HG03354 (cell line): ENCODE measurements at regions not wholly inside any gene's neighbourhood (a gene's known extent, or its start where the extent isn't known, plus 50 kb on each side); places are given as distances from the start of the nearest gene placed in this dataset.

ENCODE experiments used
- ATAC-seq: cut with Tn5 transposase; IDR thresholded peaks from one replicate; pipeline ENCODE4 v1.9.1; 2021; ENCODE audit warnings: mild to moderate bottlenecking; ENCODE audit not compliant: unreplicated experiment, poor library complexity, severe bottlenecking

DNA sequence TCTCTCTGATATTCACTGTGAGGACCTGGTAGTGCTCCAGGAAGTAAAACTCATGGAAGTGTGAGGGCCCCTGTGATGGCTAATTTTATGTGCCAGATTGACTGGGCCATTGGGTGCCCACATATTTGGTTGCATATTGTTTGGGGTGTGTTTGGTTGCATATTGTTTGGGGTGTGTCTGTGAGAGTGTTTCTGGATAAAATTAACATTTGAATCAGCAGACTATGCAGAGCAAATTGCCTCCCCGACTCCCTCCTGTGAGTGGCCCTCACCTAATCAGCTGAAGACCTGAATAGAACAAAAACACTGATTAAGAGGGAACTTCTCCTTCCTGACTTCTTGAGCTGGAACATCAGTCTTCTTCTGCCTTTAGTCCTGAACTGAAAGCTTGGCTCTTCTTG lies 173.3 kb upstream of the LINC00305 start:
- no peak for ATAC-seq

DNA sequence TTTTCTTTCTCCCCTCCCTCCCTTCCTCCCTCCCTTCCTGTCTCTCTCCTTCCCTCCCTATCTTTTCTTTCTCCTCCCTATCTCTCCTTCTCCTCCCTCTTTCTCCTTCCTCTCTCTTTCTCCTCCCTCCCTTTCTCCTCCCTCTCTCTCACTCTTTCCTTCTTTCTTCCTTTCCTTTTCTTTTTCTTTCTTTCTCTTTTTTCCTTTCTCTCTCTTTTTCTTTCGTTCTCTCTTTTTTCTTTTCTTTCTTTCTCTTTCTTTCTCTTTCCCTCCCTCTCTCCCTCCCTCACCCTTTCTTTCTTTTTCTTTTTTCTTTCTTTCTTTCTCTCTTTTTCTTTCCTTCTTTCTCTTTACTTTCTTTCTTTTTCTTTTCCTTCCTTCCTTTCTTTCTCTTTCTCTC lies 169.7 kb upstream of the LINC00305 start:
- no peak for ATAC-seq

DNA sequence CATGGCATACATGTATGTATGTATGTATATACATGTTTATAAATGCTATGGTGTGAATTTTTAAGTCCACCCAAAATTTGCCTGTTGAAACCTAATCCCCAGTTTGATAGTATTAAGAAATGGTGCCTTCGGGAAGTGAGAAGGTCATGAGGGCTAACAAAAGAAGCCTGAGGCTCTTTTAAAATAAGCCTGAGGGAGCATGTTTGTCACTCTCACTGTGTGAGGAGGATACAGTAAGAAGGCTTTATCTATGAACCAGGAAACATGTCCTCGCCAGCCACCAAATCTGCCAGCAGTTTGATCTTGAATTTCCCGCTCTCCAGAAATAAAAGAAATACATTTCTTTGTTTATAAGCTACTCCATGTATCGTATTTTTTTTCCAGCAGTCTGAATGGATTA lies 163.0 kb upstream of the LINC00305 start:
- ATAC-seq = no peak

DNA sequence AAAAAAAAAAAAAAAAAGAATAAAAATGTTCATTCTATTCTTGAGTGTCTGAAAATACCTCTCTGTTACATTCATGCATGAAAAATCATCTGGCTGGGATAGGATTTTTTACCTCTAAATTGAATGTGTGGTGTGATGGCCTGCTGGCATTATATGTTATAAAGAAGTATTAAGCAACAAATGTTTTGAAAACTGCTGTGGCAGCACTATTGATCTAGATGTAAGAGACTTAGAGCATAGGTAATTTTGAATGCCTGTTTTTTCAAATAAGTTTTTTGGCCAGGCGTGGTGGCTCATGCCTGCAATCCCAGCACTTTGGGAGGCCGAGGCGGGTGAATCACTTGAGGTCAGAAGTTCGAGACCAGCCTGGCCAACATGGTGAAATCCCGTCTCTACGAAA lies 147.0 kb upstream of the LINC00305 start:
- ATAC-seq = no peak

DNA sequence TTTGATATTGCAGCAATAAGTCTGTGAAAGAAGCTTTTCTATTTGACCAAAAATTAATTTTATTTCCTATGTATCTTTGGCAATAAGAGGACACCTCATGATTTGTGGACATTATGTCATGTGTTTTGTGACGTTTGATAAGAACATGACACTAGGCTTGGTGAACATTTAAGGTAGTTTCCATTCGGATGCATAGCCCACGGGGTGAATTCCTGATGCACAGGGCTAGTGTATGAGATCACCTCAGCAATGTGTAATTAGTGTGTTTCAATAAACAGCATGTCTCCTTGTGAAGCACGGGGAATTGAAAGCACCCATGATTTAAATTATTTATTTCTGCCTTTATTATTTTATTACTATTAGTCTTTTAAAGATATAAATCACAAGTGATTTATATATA lies 146.1 kb upstream of the LINC00305 start:
- ATAC-seq = no peak

DNA sequence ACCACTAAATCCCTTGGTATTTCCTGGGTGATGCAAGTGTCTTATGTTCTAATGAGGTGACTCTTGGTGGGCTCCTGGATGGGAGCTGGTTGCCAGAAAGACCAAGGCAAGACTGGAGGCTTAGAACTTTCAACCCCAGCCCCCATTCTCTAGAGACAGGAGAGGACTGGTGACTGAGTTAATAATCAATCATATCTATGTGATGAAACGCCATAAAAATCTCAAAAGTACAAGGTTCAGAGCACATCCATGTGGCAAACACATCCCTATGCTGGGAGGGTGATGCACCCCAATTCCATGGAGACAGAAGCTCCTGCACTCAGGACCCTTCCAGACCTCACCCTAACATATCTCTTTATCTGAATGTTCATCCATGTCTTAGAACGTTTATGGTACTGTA lies 139.5 kb upstream of the LINC00305 start:
- no peak for ATAC-seq

DNA sequence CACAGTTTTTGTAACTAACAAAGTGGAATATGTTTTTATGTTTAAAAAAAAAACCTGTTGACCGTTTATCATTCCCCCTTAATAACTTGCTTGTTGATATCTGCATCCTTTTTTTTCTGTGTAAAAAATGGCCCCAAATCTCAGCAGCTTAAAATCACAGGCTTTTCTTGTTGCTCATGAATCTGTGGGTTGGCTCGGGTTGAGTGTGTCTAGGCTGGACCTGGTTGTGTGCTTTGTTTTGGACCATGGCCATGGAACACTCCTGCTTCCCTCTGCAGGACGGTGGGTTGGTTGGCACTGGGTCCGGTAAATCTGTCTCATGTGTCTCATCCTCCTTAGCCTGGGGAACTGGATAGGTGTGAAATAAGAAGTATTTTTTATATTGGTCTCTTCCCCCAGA lies 139.0 kb upstream of the LINC00305 start:
- no peak for ATAC-seq

DNA sequence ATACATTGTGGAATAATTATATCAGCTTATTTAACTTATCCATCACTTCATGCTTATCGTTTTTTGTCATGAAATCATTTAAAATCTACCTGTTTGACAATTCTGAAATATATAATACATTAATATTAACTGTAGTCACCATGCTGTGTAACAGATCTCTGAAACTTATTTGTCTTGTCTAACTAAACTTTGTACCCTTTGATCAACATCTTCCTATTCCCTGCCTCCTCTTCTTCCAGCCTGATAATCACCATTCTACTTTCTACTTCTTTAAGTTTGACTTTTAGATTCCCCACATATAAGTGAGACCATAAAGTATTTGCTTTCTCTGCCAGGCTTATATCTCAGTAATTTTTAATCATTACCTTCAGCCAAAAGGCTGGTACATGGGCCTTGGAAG lies 134.2 kb upstream of the LINC00305 start:
- no peak for ATAC-seq

DNA sequence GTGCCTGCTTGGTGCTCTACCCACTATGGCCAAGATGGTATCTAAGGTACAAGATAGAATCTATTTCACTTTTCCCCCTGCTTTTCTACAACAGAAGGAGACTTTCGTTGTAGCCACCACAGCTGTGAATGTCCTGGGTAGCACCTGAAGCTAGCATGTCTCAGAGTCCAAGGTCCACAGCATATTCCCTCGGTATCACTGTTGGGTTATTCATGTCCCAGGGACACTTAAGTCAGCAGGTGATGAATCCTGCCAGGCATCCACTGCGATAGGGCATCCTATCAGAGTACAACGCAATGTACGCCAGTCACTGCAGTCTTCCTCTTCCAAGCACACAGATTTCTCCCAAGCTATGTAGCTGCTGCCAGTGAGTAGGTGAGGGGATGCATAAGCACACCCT lies 129.1 kb upstream of the LINC00305 start:
- ATAC-seq = no peak

DNA sequence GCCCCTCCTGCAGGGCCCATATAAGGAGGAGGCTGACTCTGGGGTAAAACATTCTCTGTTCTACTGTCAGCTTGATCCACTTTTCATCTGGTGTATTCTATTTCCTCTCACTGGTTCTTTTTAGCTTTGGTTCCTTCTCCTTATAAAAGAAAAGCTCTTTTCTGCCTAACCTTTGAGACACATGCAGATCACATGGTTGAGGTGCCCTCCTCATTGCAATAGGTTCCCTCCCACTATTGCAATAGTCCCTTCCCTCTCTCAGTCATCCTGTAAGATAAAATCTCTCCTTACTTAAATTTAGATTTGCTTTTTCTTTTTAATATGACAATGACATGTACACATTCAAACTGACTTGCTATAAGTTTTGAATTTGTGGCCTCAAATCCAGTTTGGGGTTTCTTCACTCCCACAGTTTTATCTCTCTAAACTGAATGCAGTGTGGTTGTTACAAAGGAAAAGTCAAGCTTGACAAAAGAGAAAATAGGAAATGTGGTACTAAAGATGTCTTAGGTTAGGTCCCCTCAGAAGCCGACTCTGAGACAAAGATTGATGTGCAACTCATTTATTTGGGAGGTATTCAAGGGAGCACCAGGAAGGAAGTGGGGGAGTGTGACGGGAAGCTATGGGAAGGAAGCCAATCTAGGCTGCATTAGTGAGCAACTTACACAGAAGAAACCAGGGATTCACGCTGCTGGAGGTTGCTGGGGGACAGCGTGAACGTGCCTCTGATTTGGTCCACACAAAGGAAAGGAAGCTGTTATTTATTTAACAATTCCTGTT lies 127.6 kb upstream of the LINC00305 start:
- no peak for ATAC-seq

DNA sequence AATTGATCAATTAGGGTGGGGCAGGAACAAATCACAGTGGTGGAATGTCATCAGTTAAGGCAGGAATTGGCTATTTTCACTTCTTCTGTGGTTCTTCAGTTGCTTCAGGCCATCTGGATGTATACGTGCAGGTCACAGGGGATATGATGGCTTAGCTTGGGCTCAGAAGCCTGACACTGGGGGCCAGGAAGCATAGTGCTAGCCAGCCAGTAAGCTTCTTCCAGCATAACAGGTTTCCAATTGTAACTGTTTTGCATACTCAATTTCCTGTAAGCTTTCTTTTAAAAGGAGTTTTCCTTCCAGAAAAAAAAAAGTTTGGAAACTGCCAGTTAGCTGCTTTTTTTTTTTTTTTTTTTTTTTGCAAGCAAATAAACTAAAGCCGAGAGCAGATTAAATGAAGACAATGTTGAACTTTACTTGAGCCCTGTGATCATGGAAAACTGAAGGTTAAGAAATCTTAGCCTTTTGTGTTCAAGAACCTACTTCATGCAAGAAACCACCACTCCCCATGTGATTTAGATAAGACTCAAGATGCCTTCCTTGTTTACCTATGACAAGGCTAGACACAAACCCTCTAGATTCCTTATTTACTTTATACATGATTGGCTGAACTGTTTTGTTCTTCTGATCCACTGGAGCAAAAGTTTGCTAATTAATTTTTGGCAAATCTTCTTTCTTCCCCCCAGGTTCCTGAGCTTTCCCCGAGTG lies 126.9 kb upstream of the LINC00305 start:
- no peak for ATAC-seq

DNA sequence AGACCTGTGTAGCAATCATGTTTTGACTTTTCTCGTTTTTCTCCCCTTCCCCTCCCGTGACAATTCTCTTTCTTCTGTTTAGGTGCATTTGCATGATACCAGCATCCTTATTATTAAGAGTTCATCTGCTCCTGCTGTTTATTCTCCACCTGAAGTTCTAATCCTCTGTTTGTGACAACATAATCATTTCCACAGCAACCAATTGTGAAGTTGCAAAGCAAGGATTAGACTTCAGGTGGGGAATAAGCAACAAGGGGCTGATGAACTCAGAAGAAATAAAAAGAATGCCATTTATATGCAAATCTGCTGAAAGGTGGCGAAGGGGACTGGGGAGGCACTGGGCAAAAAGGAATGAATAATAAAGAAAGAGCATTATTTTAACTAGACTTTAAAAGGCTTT lies 124.8 kb upstream of the LINC00305 start:
- ATAC-seq = no peak

DNA sequence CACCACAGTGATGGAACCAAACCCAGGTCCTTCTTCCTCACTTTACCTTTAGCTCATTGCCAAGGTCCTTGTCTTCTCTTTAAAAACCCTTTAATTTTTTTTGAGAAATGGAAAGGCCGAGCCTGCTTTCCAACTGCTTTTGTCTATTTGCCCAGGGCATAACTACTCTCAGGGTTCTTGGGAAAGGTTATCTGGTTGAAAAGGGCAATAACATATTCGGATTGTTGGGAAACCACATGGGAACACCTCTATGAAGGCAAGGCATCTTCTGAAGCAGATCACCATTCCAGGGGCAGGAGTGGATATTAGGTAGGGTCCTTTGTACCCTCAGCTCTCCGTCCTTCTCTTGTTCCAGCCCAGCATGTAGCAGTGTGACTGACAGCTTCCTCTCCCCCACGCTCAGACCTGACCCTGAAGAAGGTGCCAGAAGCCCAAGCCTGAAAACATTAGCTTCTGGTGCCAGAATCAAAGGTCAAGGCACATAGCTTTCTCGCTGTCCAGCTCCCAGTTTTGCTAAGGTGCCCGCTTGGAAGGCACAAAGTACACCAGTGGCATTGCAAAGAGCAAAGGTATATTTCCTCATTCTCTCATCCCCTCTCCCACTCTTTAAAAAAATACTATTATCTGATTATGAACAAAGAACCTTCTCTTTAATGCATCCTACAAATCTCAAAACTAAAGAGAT lies 123.2 kb upstream of the LINC00305 start:
- no peak for ATAC-seq

DNA sequence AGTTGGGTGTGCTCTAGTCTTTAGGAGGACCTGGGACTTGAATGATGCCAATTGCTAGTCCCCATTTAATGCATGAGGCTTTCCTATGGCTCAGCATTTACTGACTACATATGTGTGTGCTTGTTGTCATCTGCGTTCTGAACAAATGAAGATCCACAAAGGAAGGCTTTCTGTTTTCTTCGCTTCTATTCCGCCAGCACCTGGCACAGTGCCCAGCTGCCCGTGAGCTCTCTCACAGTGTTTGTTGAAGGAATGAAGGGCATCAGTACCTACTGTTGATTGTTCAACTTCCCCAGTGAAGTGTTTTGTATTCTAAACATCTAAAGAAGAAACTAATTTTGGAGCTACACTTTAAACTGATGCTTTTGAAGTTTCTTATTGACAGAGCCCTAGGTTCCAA lies 122.4 kb upstream of the LINC00305 start:
- no peak for ATAC-seq

DNA sequence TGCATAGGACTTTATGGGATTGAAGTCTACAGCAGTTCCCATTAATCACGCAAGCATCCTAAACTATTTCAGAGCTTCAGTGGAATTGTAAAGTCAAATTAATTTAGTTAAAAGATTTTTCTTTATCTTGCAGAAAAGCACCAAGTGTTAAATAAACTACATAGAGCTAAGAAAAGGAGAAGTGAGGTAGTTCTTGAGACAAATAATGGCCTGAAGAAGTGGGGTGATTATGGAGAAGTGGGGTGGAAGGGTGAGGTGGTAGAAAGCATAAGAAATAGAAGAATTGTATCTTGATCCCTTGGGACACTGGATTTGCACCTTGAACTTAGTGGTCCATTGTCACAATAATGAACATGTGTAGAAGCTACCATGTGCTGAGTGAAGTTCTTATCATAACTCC lies 121.7 kb upstream of the LINC00305 start:
- no peak for ATAC-seq

DNA sequence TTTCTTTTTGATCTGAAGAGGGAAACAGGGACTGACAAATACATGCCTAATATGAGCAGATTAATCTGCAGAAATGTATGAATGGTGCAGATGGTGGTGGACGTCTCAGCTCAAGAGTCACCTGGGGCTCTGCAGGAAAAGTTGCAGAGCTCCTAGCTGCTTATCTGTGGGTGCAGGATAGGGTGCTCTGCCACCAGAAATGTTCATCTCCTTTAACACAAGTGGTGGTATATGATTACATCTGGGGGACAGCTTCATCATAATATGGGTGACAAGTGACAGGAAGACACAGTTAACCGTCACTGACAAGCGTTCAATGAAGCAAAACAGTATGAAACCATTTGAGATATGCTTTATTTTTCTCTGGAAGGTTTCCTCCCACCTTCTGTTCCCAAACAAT lies 121.2 kb upstream of the LINC00305 start:
- no peak for ATAC-seq

DNA sequence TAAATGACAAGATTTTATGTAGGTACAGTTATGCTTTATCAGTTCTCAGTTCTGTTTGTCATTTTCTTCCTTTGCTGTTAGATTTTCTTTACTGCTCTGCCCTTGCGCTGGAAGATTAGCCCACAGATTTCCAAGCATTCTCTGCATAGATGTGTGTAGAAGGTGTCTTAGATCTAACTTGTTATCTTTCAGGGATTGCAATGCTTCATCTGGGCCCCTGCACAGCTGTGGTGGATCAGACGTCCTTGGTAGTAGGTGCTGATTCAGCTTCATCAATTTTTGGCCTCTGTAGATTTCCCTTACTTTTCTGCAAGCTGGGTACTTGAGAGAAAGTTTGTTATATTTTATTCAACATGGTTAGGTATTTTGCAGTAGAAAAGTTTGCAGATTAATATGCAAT lies 115.3 kb upstream of the LINC00305 start:
- ATAC-seq = no peak

DNA sequence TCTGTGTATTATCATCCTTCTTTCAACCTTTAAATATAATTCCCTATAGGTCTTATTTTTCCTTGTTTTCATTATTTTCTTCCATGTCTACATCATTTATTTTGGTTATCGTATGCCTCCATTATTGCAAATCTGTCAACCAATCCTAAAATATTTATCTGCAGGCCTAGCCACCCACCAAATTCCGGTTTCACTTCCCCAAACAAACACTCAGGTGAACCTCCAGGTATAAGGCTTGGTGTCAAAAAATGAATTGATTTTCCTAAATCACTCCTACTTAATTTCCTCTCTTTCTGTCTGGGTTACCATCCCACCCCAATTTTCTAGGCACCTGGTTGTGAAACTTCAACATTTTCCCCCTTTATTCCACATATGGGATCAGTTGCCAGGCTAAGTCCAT lies 111.9 kb upstream of the LINC00305 start:
- no peak for ATAC-seq

DNA sequence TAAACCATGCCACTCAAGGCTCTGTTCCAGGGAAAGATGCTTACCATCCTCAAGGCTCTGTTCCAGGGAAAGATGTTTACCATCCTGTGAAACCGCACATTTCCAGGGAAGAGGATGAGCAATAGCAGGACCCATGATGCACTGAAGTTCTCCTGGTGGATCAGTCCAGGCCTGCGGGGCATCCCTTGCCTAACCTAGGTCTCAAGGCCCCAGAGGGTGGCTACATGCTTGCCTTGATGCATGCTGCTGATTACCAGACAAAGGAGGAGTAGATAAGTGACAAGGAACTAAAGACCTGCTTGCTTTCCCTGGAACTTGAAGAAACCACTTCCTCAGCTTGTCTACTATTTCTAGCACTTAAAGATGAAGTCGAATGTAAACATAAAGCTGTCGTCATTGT lies 111.0 kb upstream of the LINC00305 start:
- no peak for ATAC-seq

DNA sequence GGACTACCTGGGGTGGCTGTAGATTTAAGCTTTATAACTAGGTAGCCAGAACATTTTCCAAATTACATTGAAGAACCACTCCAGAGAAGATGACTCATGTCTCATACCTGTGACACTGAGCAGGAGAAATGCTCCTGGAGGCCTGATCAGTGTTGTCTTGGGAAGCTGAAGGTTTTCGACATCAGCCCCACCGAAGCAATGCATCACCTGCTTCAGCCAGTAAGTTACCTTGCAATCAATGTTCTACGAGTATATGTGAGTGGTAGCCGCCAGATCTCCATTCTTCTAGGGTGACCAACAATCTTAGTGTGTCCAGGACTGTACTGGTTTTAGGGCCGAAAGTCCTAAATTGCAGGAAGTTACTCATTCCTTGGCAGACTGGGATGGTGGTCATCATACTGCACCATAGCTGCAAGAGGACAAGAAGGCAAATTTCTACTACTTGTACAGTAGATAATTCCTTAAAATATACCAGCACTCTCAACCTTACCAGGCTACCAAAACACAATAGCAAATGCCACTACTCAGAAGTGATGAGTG lies 109.3 kb upstream of the LINC00305 start:
- ATAC-seq = no peak
